Large intestine (tissue), 3 donors: ENCODE measurements at regions not wholly inside any gene's neighbourhood (a gene's known extent, or its start where the extent isn't known, plus 50 kb on each side); places are given as distances from the start of the nearest gene placed in this dataset.
"Not testable (repeated sequence)": the region's sequence is repeated elsewhere in the genome, so short reads cannot be mapped to it uniquely, and the experiment has no call there.

Experiments used
- DNase-seq, 2 donors: peaks; one replicate each; pipeline versions ENCODE4 v3.0.0 to v3.0.0-alpha.2; 2013
- H3K27ac ChIP-seq: one replicate; pipeline ENCODE4 v1.5.1; 2013; ENCODE audit warnings: low read length
- H3K27me3 ChIP-seq: 2 replicates; pipeline ENCODE4 v1.6.1; 2013; ENCODE audit warnings: low read length; ENCODE audit not compliant: control insufficient read depth, insufficient read depth
- H3K36me3 ChIP-seq: 2 replicates; pipeline ENCODE4 v1.6.1; 2013; ENCODE audit warnings: low read length; ENCODE audit not compliant: control insufficient read depth, insufficient read depth
- H3K4me1 ChIP-seq: one replicate; pipeline ENCODE4 v1.6.1; 2013; ENCODE audit warnings: low read length; ENCODE audit not compliant: control insufficient read depth, insufficient read depth
- H3K4me3 ChIP-seq: one replicate; pipeline ENCODE4 v1.5.1; 2013; ENCODE audit warnings: low read length
- H3K9me3 ChIP-seq: one replicate; pipeline ENCODE4 v1.6.1; 2013; ENCODE audit warnings: mild to moderate bottlenecking, low read depth, low read length, moderate library complexity; ENCODE audit not compliant: control insufficient read depth
- WGBS: methylation state at CpG from one replicate; pipeline ENCODE4 v1.1.5; 2013; ENCODE audit warnings: low lambda C conversion rate; ENCODE audit not compliant: insufficient coverage; 5-methylcytosine and 5-hydroxymethylcytosine counted together

- Histone ChIP-seq H3K27me3 (peaks cover 17% of the 10 kb centered on the region), H3K36me3 (no peaks in the 10 kb centered on the region), H3K4me1 (no peaks in the 10 kb centered on the region), H3K4me3 (no peak overlapping the region), H3K27ac (no peak overlapping the region), H3K9me3 (no peaks in the 10 kb centered on the region)
- no peak for DNase-seq
- WGBS, result 33% methylated on average over 1 of the region's 21 CpGs
These were observed 91.0 kb upstream of the SFSWAP start for GRCh38 chr12:131619736-131620506.

- WGBS, result no CpG with 5 or more reads among the region's 6 CpGs
- Histone ChIP-seq H3K9me3 (no peaks in the 10 kb centered on the region), H3K36me3 (no peaks in the 10 kb centered on the region), H3K27me3 (peaks cover 17% of the 10 kb centered on the region), H3K4me3 (no peak overlapping the region), H3K4me1 (no peaks in the 10 kb centered on the region), H3K27ac (no peak overlapping the region)
- no peak for DNase-seq
These were observed 90.4 kb upstream of the SFSWAP start for GRCh38 chr12:131620520-131620919.

- Histone ChIP-seq H3K4me3 (no peak overlapping the region), H3K9me3 (no peaks in the 10 kb centered on the region), H3K4me1 (no peaks in the 10 kb centered on the region), H3K27ac (no peak overlapping the region), H3K27me3 (peaks cover 23% of the 10 kb centered on the region), H3K36me3 (no peaks in the 10 kb centered on the region)
- WGBS, result no CpG with 5 or more reads among the region's 27 CpGs
- DNase-seq, result no peak
These were observed 89.8 kb upstream of the SFSWAP start for GRCh38 chr12:131620946-131621681.

- Histone ChIP-seq H3K27me3 (peaks cover 20% of the 10 kb centered on the region), H3K9me3 (no peaks in the 10 kb centered on the region), H3K4me1 (no peaks in the 10 kb centered on the region), H3K27ac (no peak overlapping the region), H3K36me3 (no peaks in the 10 kb centered on the region), H3K4me3 (no peak overlapping the region)
- no CpG with 5 or more reads among the region's 19 CpGs for WGBS
- DNase-seq, result no peak
These were observed 89.0 kb upstream of the SFSWAP start for GRCh38 chr12:131621701-131622421.

- WGBS, result no CpG with 5 or more reads among the region's 14 CpGs
- Histone ChIP-seq H3K4me3 (no peak overlapping the region), H3K36me3 (no peaks in the 10 kb centered on the region), H3K4me1 (no peaks in the 10 kb centered on the region), H3K27ac (no peak overlapping the region), H3K27me3 (peaks cover 20% of the 10 kb centered on the region), H3K9me3 (no peaks in the 10 kb centered on the region)
- no peak for DNase-seq
These were observed 88.4 kb upstream of the SFSWAP start for GRCh38 chr12:131622422-131622955.

GRCh38 chr12:131623404-131624368 lies 87.2 kb upstream of the SFSWAP start:
- WGBS, result no CpG with 5 or more reads among the region's 15 CpGs
- not testable (repeated sequence) for DNase-seq, H3K36me3 ChIP-seq, H3K9me3 ChIP-seq, H3K4me1 ChIP-seq, H3K27ac ChIP-seq, H3K4me3 ChIP-seq
- peaks cover 21% of the 10 kb centered on the region for H3K27me3 ChIP-seq

GRCh38 chr12:131624369-131624739 lies 86.5 kb upstream of the SFSWAP start:
- not testable (repeated sequence) for H3K27ac ChIP-seq, H3K4me1 ChIP-seq, DNase-seq, H3K9me3 ChIP-seq, H3K36me3 ChIP-seq, H3K4me3 ChIP-seq
- H3K27me3 ChIP-seq, result peaks cover 21% of the 10 kb centered on the region
- WGBS, result no CpG with 5 or more reads among the region's 3 CpGs

- no CpG with 5 or more reads among the region's 12 CpGs for WGBS
- DNase-seq, result not testable (repeated sequence)
These were observed 86.0 kb upstream of the SFSWAP start for GRCh38 chr12:131624756-131625501.

GRCh38 chr12:131625966-131626722 lies 84.7 kb upstream of the SFSWAP start:
- not testable (repeated sequence) for H3K36me3 ChIP-seq, H3K9me3 ChIP-seq, DNase-seq, H3K4me1 ChIP-seq, H3K4me3 ChIP-seq, H3K27ac ChIP-seq
- H3K27me3 ChIP-seq, result peaks cover 21% of the 10 kb centered on the region
- WGBS, result no CpG with 5 or more reads among the region's 21 CpGs

More at GRCh38 chr12:131624756-131625501, 86.0 kb upstream of the SFSWAP start:
- H3K27me3 ChIP-seq, result peaks cover 21% of the 10 kb centered on the region
- not testable (repeated sequence) for H3K4me3 ChIP-seq, H3K9me3 ChIP-seq, H3K27ac ChIP-seq, H3K4me1 ChIP-seq, H3K36me3 ChIP-seq
